Keratinocyte (primary cell): ENCODE measurements at regions not wholly inside any gene's neighbourhood (a gene's known extent, or its start where the extent isn't known, plus 50 kb on each side); places are given as distances from the start of the nearest gene placed in this dataset.

ENCODE experiments used
- DNase-seq: peaks from one replicate; pipeline ENCODE4 v3.0.0-alpha.2; 2011; ENCODE audit warnings: low read depth, missing footprints, low spot score
- FAIRE-seq: peaks from 2 replicates; lab custom pipeline; 2011; peaks lifted over from hg19 to GRCh38; lab: Jason Lieb, UNC
- H2AFZ ChIP-seq: 2 replicates; pipeline ENCODE4 v1.6.0; 2012; ENCODE audit warnings: low read length, control low read depth, inconsistent platforms; ENCODE audit not compliant: control insufficient read depth
- H3K27ac ChIP-seq: 2 replicates; pipeline ENCODE4 v1.5.1; 2011; ENCODE audit warnings: low read length; ENCODE audit not compliant: control insufficient read depth, insufficient read depth
- H3K27me3 ChIP-seq: 3 replicates; pipeline ENCODE4 v1.6.0; 2011; ENCODE audit warnings: low read length; ENCODE audit not compliant: control insufficient read depth, insufficient read depth; ENCODE audit errors: extremely low read depth
- H3K36me3 ChIP-seq, 2 experiments: 2 replicates in 1 of 2; 3 replicates in 1 of 2; pipeline ENCODE4 v1.5.1; 2011; ENCODE audit warnings: low read length in 2 of 2, mild to moderate bottlenecking in 1 of 2; ENCODE audit not compliant: control insufficient read depth in 2 of 2, insufficient read depth in 2 of 2; ENCODE audit errors: extremely low read depth in 1 of 2
- H3K4me1 ChIP-seq: 3 replicates; pipeline ENCODE4 v1.5.1; 2011; ENCODE audit warnings: low read length; ENCODE audit not compliant: control insufficient read depth, insufficient read depth; ENCODE audit errors: extremely low read depth
- H3K4me2 ChIP-seq: 3 replicates; pipeline ENCODE4 v1.6.0; 2011; ENCODE audit warnings: low read depth, low read length; ENCODE audit not compliant: control insufficient read depth, insufficient read depth; ENCODE audit errors: extremely low read depth
- H3K4me3 ChIP-seq, 3 experiments: fragments of 200-600 bp in 1 of 3; sonication (generic) in 1 of 3; 2 replicates in 2 of 3; 3 replicates in 1 of 3; pipeline ENCODE4 v1.5.1; 2011 to 2016; ENCODE audit warnings: low read length in 3 of 3, mild to moderate bottlenecking in 3 of 3, control low read depth in 2 of 3, inconsistent platforms in 1 of 3, low read depth in 1 of 3, mixed read lengths in 1 of 3, mixed run types in 1 of 3, moderate library complexity in 1 of 3; ENCODE audit not compliant: control insufficient read depth in 2 of 3, insufficient read depth in 2 of 3; ENCODE audit errors: extremely low read depth in 1 of 3
- H3K79me2 ChIP-seq: 2 replicates; pipeline ENCODE4 v1.6.0; 2012; ENCODE audit warnings: low read length; ENCODE audit not compliant: control insufficient read depth, insufficient read depth
- H3K9ac ChIP-seq: 3 replicates; pipeline ENCODE4 v1.6.0; 2011; ENCODE audit warnings: low read length; ENCODE audit not compliant: control insufficient read depth, insufficient read depth; ENCODE audit errors: extremely low read depth
- H3K9me1 ChIP-seq: 3 replicates; pipeline ENCODE4 v1.6.0; 2011; ENCODE audit warnings: low read length; ENCODE audit not compliant: control insufficient read depth, insufficient read depth; ENCODE audit errors: extremely low read depth
- H3K9me3 ChIP-seq: 2 replicates; pipeline ENCODE4 v1.5.1; 2012; ENCODE audit warnings: low read depth, low read length; ENCODE audit not compliant: control insufficient read depth
- H4K20me1 ChIP-seq: 3 replicates; pipeline ENCODE4 v1.6.0; 2011; ENCODE audit warnings: low read length; ENCODE audit not compliant: control insufficient read depth, insufficient read depth; ENCODE audit errors: extremely low read depth
- CTCF ChIP-seq, 3 experiments: IDR thresholded peaks in 1 of 3; conservative IDR thresholded peaks in 1 of 3; optimal IDR thresholded peaks in 1 of 3; 2 replicates in 2 of 3; 3 replicates in 1 of 3; pipeline versions ENCODE3 to v1.5.1; 2011; ENCODE audit warnings: low read length in 3 of 3, mild to moderate bottlenecking in 3 of 3, moderate library complexity in 2 of 3, control low read depth in 1 of 3, inconsistent platforms in 1 of 3; ENCODE audit not compliant: insufficient read depth in 2 of 3; ENCODE audit errors: extremely low read depth in 1 of 3
- EZH2 ChIP-seq: IDR thresholded peaks from one replicate; pipeline ENCODE4 v1.6.1; 2012; ENCODE audit warnings: inconsistent platforms, mild to moderate bottlenecking, low read length, moderate library complexity
- dilution Hi-C: fragments of 300-500 bp; cut with MboI; formaldehyde crosslinking; loops from one replicate; pipeline ENCODE4 v1.7.0; 2020; ENCODE audit warnings: low sequenced_read_pairs; ENCODE audit not compliant: extremely low pct_ligation_motif_present

GRCh38 chr18:1436199-1436598, 531.5 kb downstream of the ADCYAP1 start:
- no peak overlapping the region for H3K27ac ChIP-seq
- no peaks in the 10 kb centered on the region for H3K4me1 ChIP-seq
- no peak for FAIRE-seq
- no peak for TF ChIP-seq EZH2
- no peak for TF ChIP-seq CTCF (optimal IDR thresholded peaks at IDR 0.05 in 1 of 3, IDR thresholded peaks at IDR 0.05 in 1 of 3, conservative IDR thresholded peaks at IDR 0.05 in 1 of 3; ENCODE audit: extremely low read depth in 1 of 3, insufficient read depth in 2 of 3, low read length in 3 of 3)
- H3K27me3 ChIP-seq, result no peaks in the 10 kb centered on the region
- H3K36me3 ChIP-seq, result no peaks in the 10 kb centered on the region
- no peak overlapping the region for H3K4me3 ChIP-seq
- no peaks in the 10 kb centered on the region for H3K79me2 ChIP-seq
- dilution Hi-C loops, result no loop called here
- no peak overlapping the region for H3K9ac ChIP-seq
- DNase-seq, result no peak
- H3K9me1 ChIP-seq, result no peaks in the 10 kb centered on the region
- no peaks in the 10 kb centered on the region for H3K9me3 ChIP-seq
- no peak overlapping the region for H2AFZ ChIP-seq
- H3K4me2 ChIP-seq, result no peak overlapping the region
- H4K20me1 ChIP-seq, result no peaks in the 10 kb centered on the region

GRCh38 chr18:1438458-1438910, 533.8 kb downstream of the ADCYAP1 start:
- TF ChIP-seq EZH2 (no peak), CTCF (optimal IDR thresholded peaks at IDR 0.05 in 1 of 3, IDR thresholded peaks at IDR 0.05 in 1 of 3, conservative IDR thresholded peaks at IDR 0.05 in 1 of 3; ENCODE audit: extremely low read depth in 1 of 3, insufficient read depth in 2 of 3, low read length in 3 of 3) (no peak)
- Histone ChIP-seq H3K4me1 (no peaks in the 10 kb centered on the region), H3K36me3 (no peaks in the 10 kb centered on the region), H3K27me3 (no peaks in the 10 kb centered on the region), H3K4me3 (no peak overlapping the region), H2AFZ (no peak overlapping the region), H3K27ac (no peak overlapping the region), H3K79me2 (no peaks in the 10 kb centered on the region), H3K9me1 (no peaks in the 10 kb centered on the region), H4K20me1 (no peaks in the 10 kb centered on the region), H3K9me3 (no peaks in the 10 kb centered on the region), H3K9ac (no peak overlapping the region), H3K4me2 (no peak overlapping the region)
- dilution Hi-C loops, result no loop called here
- FAIRE-seq (no peak), DNase-seq (no peak)
